HepG2 (cell line): ENCODE measurements at regions not wholly inside any gene's neighbourhood (a gene's known extent, or its start where the extent isn't known, plus 50 kb on each side); places are given as distances from the start of the nearest gene placed in this dataset.

Source experiments
- ATAC-seq: fragments of 200-7000 bp; cut with Tn5 transposase; 3 replicates; pipeline ENCODE4 v1.9.1; 2020; ENCODE audit warnings: mild to moderate bottlenecking, moderate library complexity
- BruUV-seq: library from RNA; stranded (reverse); fragments of 400-500 nt; replicated peaks from 2 replicates; lab custom pipeline; 2021; lab: Mats Ljungman, UMichigan
- CTCF ChIA-PET: fragments of 300-600 bp; formaldehyde crosslinking; extraction: SDS; loops from one replicate; lab custom pipeline; 2021; ENCODE audit warnings: low total read pairs, inconsistent platforms, low intra/inter-chr PET ratio; lab: Yijun Ruan, JAX
- POLR2A ChIA-PET: fragments of 350-600 bp; sonication (Branson Sonifier 250); formaldehyde crosslinking; loops from one replicate; lab custom pipeline; 2020; ENCODE audit warnings: antibody characterized with exemption, inconsistent platforms; lab: Yijun Ruan, JAX
- DNase-seq: peaks from one replicate; pipeline ENCODE4 v3.0.0-alpha.2; 2015; ENCODE audit warnings: low spot score
- FAIRE-seq: peaks from 3 replicates; lab custom pipeline; 2011; peaks lifted over from hg19 to GRCh38; lab: Jason Lieb, UNC
- H2AFZ ChIP-seq: one replicate; pipeline ENCODE4 v1.6.1; 2011; ENCODE audit warnings: low read length, inconsistent platforms
- H3K27ac ChIP-seq: fragments of 300-600 bp; 3 replicates; pipeline ENCODE4 v1.8.0; 2011; ENCODE audit warnings: mixed run types, mild to moderate bottlenecking, mixed read lengths, low read length, inconsistent platforms; ENCODE audit not compliant: insufficient read depth; ENCODE audit errors: extremely low read length
- H3K27me3 ChIP-seq, 2 experiments: fragments of 200-600 bp in 1 of 2; 2 replicates in 1 of 2; 3 replicates in 1 of 2; pipeline versions ENCODE4 v1.6.0 to v1.8.0; 2011; ENCODE audit warnings: low read length in 2 of 2, mild to moderate bottlenecking in 2 of 2, moderate library complexity in 2 of 2, inconsistent platforms in 1 of 2; ENCODE audit not compliant: insufficient read depth in 2 of 2, control insufficient read depth in 1 of 2
- H3K36me3 ChIP-seq, 2 experiments: fragments of 200-600 bp in 1 of 2; replicated peaks in 1 of 2; 2 replicates in 1 of 2; 3 replicates in 1 of 2; pipeline versions ENCODE4 v1.5.1 to v1.8.0; 2011; ENCODE audit warnings: low read length in 2 of 2, inconsistent platforms in 1 of 2; ENCODE audit not compliant: insufficient read depth in 2 of 2, control insufficient read depth in 1 of 2
- H3K4me1 ChIP-seq: 2 replicates; pipeline ENCODE4 v1.5.1; 2012; ENCODE audit warnings: low read length, inconsistent platforms; ENCODE audit not compliant: insufficient read depth
- H3K4me2 ChIP-seq: 2 replicates; pipeline ENCODE4 v1.6.0; 2011; ENCODE audit warnings: low read depth, low read length, inconsistent platforms
- H3K4me3 ChIP-seq, 3 experiments: fragments of 200-600 bp in 1 of 3; sonication (generic), shearing (Covaris generic) in 1 of 3; replicated peaks in 1 of 3; 2 replicates each; pipeline ENCODE4 v1.5.1; 2011 to 2016; ENCODE audit warnings: low read length in 3 of 3, inconsistent platforms in 2 of 3, low read depth in 2 of 3, mild to moderate bottlenecking in 2 of 3, control low read depth in 1 of 3, mixed read lengths in 1 of 3; ENCODE audit not compliant: insufficient read depth in 1 of 3
- H3K79me2 ChIP-seq: one replicate; pipeline ENCODE4 v1.6.1; 2011; ENCODE audit warnings: low read length, inconsistent platforms; ENCODE audit not compliant: insufficient read depth
- H3K9ac ChIP-seq: 2 replicates; pipeline ENCODE4 v1.6.0; 2011; ENCODE audit warnings: mild to moderate bottlenecking, low read depth, low read length, inconsistent platforms; ENCODE audit not compliant: insufficient read depth
- H3K9me3 ChIP-seq: 2 replicates; pipeline ENCODE4 v1.5.1; 2012; ENCODE audit warnings: mild to moderate bottlenecking, low read length
- H4K20me1 ChIP-seq: 2 replicates; pipeline ENCODE4 v1.6.0; 2011; ENCODE audit warnings: inconsistent platforms, mild to moderate bottlenecking, low read length, moderate library complexity; ENCODE audit not compliant: insufficient read depth
- CREB3 ChIP-seq: sonication (generic); formaldehyde crosslinking; IDR thresholded peaks from 2 replicates; pipeline ENCODE4 v1.5.0; 2020; ENCODE audit warnings: missing genetic modification reagents
- FOXP4 ChIP-seq: sonication (generic); formaldehyde crosslinking; IDR thresholded peaks from 2 replicates; pipeline ENCODE4 v1.4.0; 2020; ENCODE audit warnings: missing genetic modification reagents
- GRHL1 ChIP-seq: sonication (generic); formaldehyde crosslinking; conservative IDR thresholded peaks from 2 replicates; pipeline ENCODE4 v1.8.0; 2022; ENCODE audit warnings: missing genetic modification reagents
- KLF6 ChIP-seq: IDR thresholded peaks from 2 replicates; pipeline ENCODE4 v1.8.0; 2016; ENCODE audit warnings: missing biosample characterization, missing genetic modification reagents
- NKX3-1 ChIP-seq: sonication (generic); formaldehyde crosslinking; IDR thresholded peaks from 2 replicates; pipeline ENCODE4 v1.5.0; 2020; ENCODE audit warnings: missing genetic modification reagents
- PCBP2 ChIP-seq: fragments of 200-400 bp; formaldehyde crosslinking; optimal IDR thresholded peaks from 2 replicates; pipeline ENCODE3; 2018; ENCODE audit warnings: low read length, low read depth; ENCODE audit not compliant: poor library complexity, severe bottlenecking
- PRPF4 ChIP-seq: fragments of 200-400 bp; formaldehyde crosslinking; IDR thresholded peaks from 2 replicates; pipeline ENCODE4 v1.6.1; 2016; ENCODE audit warnings: low read length, low read depth; ENCODE audit not compliant: poor library complexity, severe bottlenecking
- RORA ChIP-seq: sonication (generic); formaldehyde crosslinking; IDR thresholded peaks from 2 replicates; pipeline ENCODE4 v1.5.0; 2020; ENCODE audit warnings: mild to moderate bottlenecking, missing genetic modification reagents, moderate library complexity
- XRCC5 ChIP-seq: fragments of 200-400 bp; formaldehyde crosslinking; optimal IDR thresholded peaks from 2 replicates; pipeline ENCODE3; 2017; ENCODE audit warnings: mild to moderate bottlenecking, low read length
- ZFX ChIP-seq: sonication (generic); formaldehyde crosslinking; IDR thresholded peaks from 2 replicates; pipeline ENCODE4 v1.4.0; 2020; ENCODE audit warnings: mild to moderate bottlenecking, low read depth, missing genetic modification reagents, moderate library complexity
- ZNF292 ChIP-seq: sonication (generic); formaldehyde crosslinking; IDR thresholded peaks from 2 replicates; pipeline ENCODE4 v1.8.1; 2022; ENCODE audit warnings: mild to moderate bottlenecking, low read depth, missing genetic modification reagents, borderline replicate concordance
- ZNF431 ChIP-seq: sonication (generic); formaldehyde crosslinking; IDR thresholded peaks from 2 replicates; pipeline ENCODE4 v1.9.0; 2022; ENCODE audit warnings: missing genetic modification reagents, low read depth, mild to moderate bottlenecking, borderline replicate concordance
- ZNF639 ChIP-seq: conservative IDR thresholded peaks from 2 replicates; pipeline ENCODE4 v1.6.1; 2018; ENCODE audit warnings: missing genetic modification reagents
- ZNF773 ChIP-seq: sonication (generic); formaldehyde crosslinking; IDR thresholded peaks from 2 replicates; pipeline ENCODE4 v1.4.0; 2020; ENCODE audit warnings: missing genetic modification reagents, borderline replicate concordance
- ZNF776 ChIP-seq: sonication (generic); formaldehyde crosslinking; IDR thresholded peaks from 2 replicates; pipeline ENCODE4 v1.4.0; 2020; ENCODE audit warnings: mild to moderate bottlenecking, missing genetic modification reagents
- WGBS: methylation state at CpG from one replicate; pipeline ENCODE4 v1.1.6; 2017; ENCODE audit warnings: low lambda C conversion rate; 5-methylcytosine and 5-hydroxymethylcytosine counted together
- in situ Hi-C: cut with HindIII; loops from 2 replicates; pipeline ENCODE4 v1.10.0; 2017; ENCODE audit warnings: low pct_unique_long_range_greater_than_20kb; ENCODE audit not compliant: extremely low pct_ligation_motif_present
- intact Hi-C: fragments of 100-400 bp; cut with micrococcal nuclease; formaldehyde crosslinking; loops from one replicate; pipeline ENCODE4 v1.10.0; 2022; ENCODE audit not compliant: unreplicated experiment

GRCh38 chr6:92688342-92688741 is 731.0 kb downstream of the EPHA7 start:
- H3K27ac ChIP-seq = no peak overlapping the region
- H2AFZ ChIP-seq = no peak overlapping the region
- no peaks in the 10 kb centered on the region for H3K4me1 ChIP-seq
- WGBS = 0% methylated on average over 2 of the region's 2 CpGs
- DNase-seq (no peak), ATAC-seq (no peak), FAIRE-seq (no peak)
- no peaks in the 10 kb centered on the region for H3K9me3 ChIP-seq
- POLR2A ChIA-PET = no interaction called here
- in situ Hi-C loops (no loop called here), intact Hi-C loops (no loop called here)
- H3K79me2 ChIP-seq = no peaks in the 10 kb centered on the region
- no peaks in the 10 kb centered on the region for H3K27me3 ChIP-seq
- CTCF ChIA-PET = no interaction called here
- H3K4me3 ChIP-seq = no peak overlapping the region
- no peaks in the 10 kb centered on the region for H3K36me3 ChIP-seq
- no peaks in the 10 kb centered on the region for H4K20me1 ChIP-seq
- BruUV-seq = no TSS peak
- H3K9ac ChIP-seq = no peak overlapping the region
- TF ChIP-seq FOXP4 (CRISPR knock-in tag) (no peak), CREB3 (no peak), ZFX (CRISPR knock-in tag) (no peak), RORA (CRISPR knock-in tag) (no peak), ZNF776 (CRISPR knock-in tag) (no peak), ZNF773 (CRISPR knock-in tag) (no peak), KLF6 (no peak), ZNF292 (CRISPR knock-in tag) (no peak), ZNF639 (no peak), ZNF431 (CRISPR knock-in tag) (no peak), XRCC5 (no peak), PCBP2 (no peak), GRHL1 (CRISPR knock-in tag) (no peak), PRPF4 (no peak), NKX3-1 (CRISPR knock-in tag) (no peak)
- H3K4me2 ChIP-seq = no peak overlapping the region
